HG02840 (cell line): ENCODE measurements at regions not wholly inside any gene's neighbourhood (a gene's known extent, or its start where the extent isn't known, plus 50 kb on each side); places are given as distances from the start of the nearest gene placed in this dataset.
"Not testable (repeated sequence)": the region's sequence is repeated elsewhere in the genome, so short reads cannot be mapped to it uniquely, and the experiment has no call there.

Experiments
- ATAC-seq: cut with Tn5 transposase; IDR thresholded peaks from one replicate; pipeline ENCODE4 v1.9.1; 2021; ENCODE audit warnings: mild to moderate bottlenecking, moderate library complexity, moderate number of reproducible peaks; ENCODE audit not compliant: unreplicated experiment, low FRiP score

DNA sequence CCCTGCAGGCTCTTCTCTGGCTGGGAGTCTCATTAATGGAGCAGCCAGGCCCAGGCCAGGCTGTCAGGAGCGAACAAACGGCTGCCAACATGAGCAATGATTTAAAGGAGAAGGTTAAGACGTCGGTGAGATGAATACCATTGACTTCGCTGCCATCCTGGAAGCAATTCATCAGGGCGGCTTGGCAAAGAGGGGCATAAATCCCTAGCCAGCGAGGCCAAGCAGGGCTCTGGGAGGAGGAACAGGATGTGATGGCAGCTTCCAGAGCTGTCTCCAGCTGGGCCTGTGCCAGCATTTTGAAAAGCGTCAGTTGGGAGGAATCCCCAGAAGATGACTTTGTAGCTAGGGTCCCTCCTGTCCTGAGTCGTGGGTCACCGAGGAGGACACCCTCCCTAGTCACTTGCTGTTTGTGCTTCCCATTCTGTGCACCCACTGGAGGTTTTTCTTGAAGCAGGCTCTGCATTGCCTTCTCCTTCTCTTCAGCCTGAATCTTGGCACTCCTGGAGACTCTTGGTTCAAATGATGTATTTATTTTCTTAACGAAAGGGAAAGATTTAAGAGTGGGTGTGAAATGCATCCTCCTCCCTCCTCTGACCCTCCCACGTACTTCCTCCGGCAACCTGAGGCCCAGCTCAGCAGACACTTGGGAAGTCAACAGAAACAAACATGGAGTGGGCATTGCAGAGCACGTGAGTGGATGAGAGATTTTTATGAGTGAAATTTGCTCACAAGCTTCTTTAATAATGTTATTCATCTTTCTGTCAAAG lies 476.3 kb upstream of the CADM1 start:
- ATAC-seq = no peak

GRCh38 chr11:115974703-115975102 lies 470.5 kb upstream of the CADM1 start:
- ATAC-seq = no peak

DNA sequence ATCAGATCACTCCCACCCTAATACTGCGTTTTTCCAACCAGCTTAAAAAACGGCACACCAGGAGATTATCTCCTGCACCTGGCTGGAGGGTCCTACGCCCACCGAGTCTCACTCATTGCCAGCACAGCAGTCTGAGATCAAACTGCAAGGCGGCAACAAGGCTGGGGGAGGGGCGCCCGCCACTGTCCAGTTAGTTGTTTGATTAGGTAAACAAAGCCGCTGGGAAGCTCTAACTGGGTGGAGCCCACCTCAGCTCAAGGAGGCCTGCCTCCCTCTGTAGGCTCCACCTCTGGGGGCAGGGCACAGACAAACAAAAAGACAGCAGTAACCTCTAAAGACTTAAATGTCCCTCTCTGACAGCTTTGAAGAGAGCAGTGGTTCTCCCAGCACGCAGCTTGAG lies 463.0 kb upstream of the CADM1 start:
- ATAC-seq = not testable (repeated sequence)

GRCh38 chr11:115965767-115966504 lies 461.7 kb upstream of the CADM1 start:
- ATAC-seq = no peak

DNA sequence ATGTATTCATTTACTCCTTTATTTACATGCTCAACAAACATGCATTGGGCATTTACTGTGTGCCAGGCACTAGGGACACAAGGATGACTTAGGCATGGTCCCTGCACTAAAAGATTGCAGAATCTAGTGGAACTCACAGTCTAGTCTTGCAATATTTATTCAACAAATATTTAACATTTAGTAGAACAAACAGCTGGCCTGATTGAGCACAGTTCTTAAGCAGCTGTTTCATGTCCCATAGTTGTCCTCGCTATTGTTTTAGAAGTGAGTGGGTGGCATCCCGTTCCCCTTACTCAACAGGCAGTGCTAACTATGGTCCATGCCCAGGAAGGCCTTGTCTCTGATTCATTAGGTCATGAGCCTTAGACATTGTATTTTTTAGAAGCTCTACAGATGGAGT lies 459.9 kb upstream of the CADM1 start:
- no peak for ATAC-seq

GRCh38 chr11:115963156-115963555 lies 458.9 kb upstream of the CADM1 start:
- ATAC-seq = no peak

DNA sequence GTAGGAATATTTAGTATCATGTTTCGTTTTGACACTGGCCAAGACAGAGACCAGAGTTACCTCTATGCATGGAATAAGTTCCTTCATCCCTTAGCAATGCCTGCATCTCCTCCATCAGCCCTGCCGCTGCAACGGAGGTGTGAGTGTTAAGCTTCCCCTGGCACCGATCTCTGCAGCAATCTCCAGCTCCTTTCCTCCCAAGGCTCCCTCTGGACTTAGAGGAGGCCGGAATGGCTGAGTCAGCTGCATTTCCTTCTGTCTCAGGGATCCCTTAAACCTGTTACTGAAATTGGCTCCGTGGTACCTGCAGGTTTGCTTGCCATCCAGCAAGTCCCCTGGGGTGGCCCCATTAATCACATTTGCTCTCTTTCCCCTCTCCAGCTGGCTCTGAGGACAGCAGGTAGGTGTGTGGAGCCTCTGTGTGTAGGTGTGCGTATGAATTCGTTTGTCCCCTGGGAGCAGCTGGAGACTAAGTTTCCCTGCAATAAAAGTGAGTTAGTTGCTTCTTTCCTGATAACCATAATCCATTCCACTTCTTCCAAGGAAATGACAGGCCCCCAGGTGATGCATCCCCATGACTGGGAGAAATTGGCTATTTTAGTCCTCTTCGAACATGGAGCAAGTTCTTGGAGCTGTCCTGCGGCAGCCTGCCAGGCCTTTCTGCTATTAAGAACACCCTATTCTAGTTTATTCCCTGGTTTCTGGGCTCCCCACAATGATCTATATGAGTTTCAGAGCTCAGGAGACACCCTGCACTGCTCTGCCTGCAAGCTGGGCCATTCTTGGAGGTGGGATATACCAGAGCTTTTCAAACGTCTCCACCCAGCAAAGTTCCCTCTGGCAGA lies 457.2 kb upstream of the CADM1 start:
- no peak for ATAC-seq

GRCh38 chr11:115959081-115959486 lies 454.9 kb upstream of the CADM1 start:
- no peak for ATAC-seq

- ATAC-seq = no peak
These were observed 454.1 kb upstream of the CADM1 start for GRCh38 chr11:115958089-115959000.

GRCh38 chr11:115955803-115956202 lies 451.6 kb upstream of the CADM1 start:
- no peak for ATAC-seq

GRCh38 chr11:115950660-115951059 lies 446.4 kb upstream of the CADM1 start:
- ATAC-seq = no peak

DNA sequence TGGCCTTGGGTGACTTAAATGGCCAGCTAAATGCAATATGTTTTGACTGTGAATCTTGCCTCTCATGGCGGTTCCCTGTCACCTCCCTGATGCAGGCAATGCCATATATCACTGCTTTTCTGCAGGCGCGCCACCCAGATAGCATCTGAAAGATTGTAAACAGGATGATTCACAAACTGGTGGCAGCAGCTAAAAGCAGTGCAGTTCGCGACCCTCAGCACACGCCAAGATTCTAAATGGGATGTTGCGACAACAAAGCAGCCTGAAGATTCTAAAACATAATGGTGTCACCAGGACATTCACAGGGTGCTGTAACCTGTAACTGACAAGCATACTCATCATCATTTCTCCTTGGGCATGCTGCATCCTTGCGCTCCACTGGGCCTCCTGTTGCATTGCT lies 440.4 kb upstream of the CADM1 start:
- no peak for ATAC-seq

GRCh38 chr11:115942011-115942410 lies 437.8 kb upstream of the CADM1 start:
- no peak for ATAC-seq

DNA sequence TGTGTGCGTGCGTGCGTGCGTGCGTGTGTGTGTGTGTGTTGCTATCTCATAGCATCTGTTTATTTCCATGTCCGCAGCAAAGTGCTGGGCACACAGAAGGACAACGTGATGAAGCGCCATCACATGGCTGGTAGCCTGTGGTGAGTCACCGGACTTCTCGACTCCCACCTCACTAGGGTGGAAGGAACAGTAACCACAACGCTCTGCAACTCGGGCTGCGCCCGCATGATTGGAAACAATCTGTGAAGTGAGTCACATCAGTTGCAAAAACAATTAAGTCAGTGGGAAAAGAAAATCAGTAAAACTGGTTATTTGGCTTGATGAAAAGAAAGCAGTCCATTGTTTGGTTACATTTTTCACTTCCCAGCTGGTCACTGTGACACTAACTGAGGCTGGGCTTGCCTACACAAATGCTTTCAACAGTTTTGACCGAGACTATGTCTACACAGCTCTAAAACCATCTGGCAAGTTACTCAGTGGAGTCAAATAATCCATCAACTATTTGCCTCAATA lies 437.3 kb upstream of the CADM1 start:
- ATAC-seq = no peak

GRCh38 chr11:115941044-115941443 lies 436.8 kb upstream of the CADM1 start:
- ATAC-seq = no peak

DNA sequence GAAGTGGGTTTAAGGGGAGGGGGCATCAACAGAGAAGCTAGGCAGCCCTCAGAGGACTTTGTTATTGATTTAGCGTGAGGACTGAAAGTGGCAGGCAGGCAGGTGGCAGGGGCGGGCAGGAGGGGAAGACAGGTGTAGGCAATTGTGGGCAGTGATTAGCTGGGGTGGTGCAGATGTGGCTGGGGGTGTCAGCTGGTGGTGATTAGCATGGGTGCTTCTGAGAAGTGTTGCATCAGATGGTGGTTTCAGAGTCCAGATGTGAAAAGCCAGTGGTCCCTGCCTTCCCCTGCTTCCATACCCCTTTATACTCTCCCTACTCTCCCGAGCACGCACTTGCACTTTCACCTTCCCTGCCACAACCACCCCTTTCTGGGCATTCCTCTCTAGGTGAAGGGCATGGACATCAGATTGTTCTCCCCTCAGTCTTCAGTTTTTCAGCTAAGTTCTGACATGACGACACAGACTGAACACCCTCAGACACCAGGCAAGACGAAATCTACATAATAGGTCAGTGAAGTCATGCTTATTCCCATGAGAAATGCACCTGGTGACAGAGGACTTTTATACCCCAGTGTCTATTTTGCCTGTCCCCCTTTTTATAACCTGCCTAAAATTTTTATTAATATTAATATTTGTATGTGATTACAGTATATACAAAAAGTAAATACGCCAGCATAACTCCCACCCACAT lies 435.7 kb upstream of the CADM1 start:
- ATAC-seq = no peak

- no peak for ATAC-seq
These were observed 435.0 kb upstream of the CADM1 start for GRCh38 chr11:115939104-115939730.

GRCh38 chr11:115933564-115933963 lies 429.3 kb upstream of the CADM1 start:
- ATAC-seq = no peak

- no peak for ATAC-seq
These were observed 427.4 kb upstream of the CADM1 start for GRCh38 chr11:115931548-115932083.
